Vagina (tissue), 2 donors: ENCODE measurements at regions not wholly inside any gene's neighbourhood (a gene's known extent, or its start where the extent isn't known, plus 50 kb on each side); places are given as distances from the start of the nearest gene placed in this dataset.

Experiments
- DNase-seq, 2 donors: peaks; one replicate each; pipeline ENCODE4 v3.0.0-alpha.2; 2017; ENCODE audit errors: extremely low spot score in 2 of 2
- H3K27ac ChIP-seq: fragments of 200-600 bp; sonication (generic); one replicate; pipeline ENCODE4 v1.5.1; 2019
- H3K27me3 ChIP-seq: fragments of 200-600 bp; sonication (generic); one replicate; pipeline ENCODE4 v1.5.1; 2019
- H3K36me3 ChIP-seq, 2 donors: fragments of 200-600 bp; sonication (generic); one replicate each; pipeline ENCODE4 v1.5.1; 2017 to 2019
- H3K4me1 ChIP-seq: fragments of 200-600 bp; sonication (generic); one replicate; pipeline ENCODE4 v1.5.1; 2019
- H3K4me3 ChIP-seq, 2 donors: fragments of 200-600 bp; sonication (generic); 1 replicate in 1 of 2; 2 replicates in 1 of 2; pipeline ENCODE4 v1.5.1; 2016 to 2019
- H3K9me3 ChIP-seq: fragments of 200-600 bp; sonication (generic); one replicate; pipeline ENCODE4 v1.5.1; 2019
- CTCF ChIP-seq, 3 experiments: fragments of 450-650 bp in 2 of 3; fragments of 200-600 bp in 1 of 3; sonication (generic) in 1 of 3; IDR thresholded peaks; one replicate each; pipeline ENCODE4 v1.5.1; 2017 to 2019; ENCODE audit warnings: antibody characterized with exemption in 3 of 3, mild to moderate bottlenecking in 2 of 3, moderate library complexity in 2 of 3
- POLR2A ChIP-seq, 2 donors: fragments of 450-650 bp; IDR thresholded peaks; one replicate each; pipeline ENCODE4 v1.6.1; 2017; ENCODE audit warnings: antibody characterized with exemption in 2 of 2, mild to moderate bottlenecking in 2 of 2, moderate library complexity in 2 of 2
- POLR2AphosphoS5 ChIP-seq, 2 donors: sonication (generic); formaldehyde crosslinking; IDR thresholded peaks; one replicate each; pipeline ENCODE4 v1.9.0; 2017; ENCODE audit warnings: antibody characterized with exemption in 2 of 2, mild to moderate bottlenecking in 2 of 2, low read depth in 1 of 2; ENCODE audit not compliant: insufficient read depth in 1 of 2
- intact Hi-C: fragments of 100-400 bp; cut with DNase I; formaldehyde crosslinking; loops from one replicate; pipeline ENCODE4 v1.15.1; 2023

GRCh38 chr7:112554591-112554990 lies 73.8 kb downstream of the LSMEM1 start:
- TF ChIP-seq POLR2A (IDR thresholded peaks at IDR 0.05) (no peak), POLR2AphosphoS5 (IDR thresholded peaks at IDR 0.05; ENCODE audit: insufficient read depth in 1 of 2, low read depth in 1 of 2) (no peak), CTCF (IDR thresholded peaks at IDR 0.05) (no peak)
- Histone ChIP-seq H3K9me3 (no peaks in the 10 kb centered on the region), H3K36me3 (no peaks in the 10 kb centered on the region), H3K4me3 (no peak overlapping the region), H3K4me1 (no peaks in the 10 kb centered on the region), H3K27me3 (no peaks in the 10 kb centered on the region), H3K27ac (no peak overlapping the region)
- no peak for DNase-seq
- intact Hi-C loops = no loop called here

- DNase-seq = no peak
- H3K27ac ChIP-seq = no peak overlapping the region
- TF ChIP-seq POLR2A (IDR thresholded peaks at IDR 0.05) (no peak), POLR2AphosphoS5 (IDR thresholded peaks at IDR 0.05; ENCODE audit: insufficient read depth in 1 of 2, low read depth in 1 of 2) (no peak), CTCF (IDR thresholded peaks at IDR 0.05) (no peak)
Observed at GRCh38 chr7:112556633-112557032, 75.8 kb downstream of the LSMEM1 start.

GRCh38 chr7:112566442-112567324 lies 85.9 kb downstream of the LSMEM1 start:
- H3K27ac ChIP-seq = no peak overlapping the region
- peaks cover 8% of the 10 kb centered on the region for H3K4me1 ChIP-seq
- H3K9me3 ChIP-seq = no peaks in the 10 kb centered on the region
- H3K4me3 ChIP-seq = no peak overlapping the region
- intact Hi-C loops = loop anchor here (10.0 kb wide), 1 partner anchor 848 kb away; no protein-coding TSS in a partner anchor
- no peaks in the 10 kb centered on the region for H3K27me3 ChIP-seq
- H3K36me3 ChIP-seq = no peaks in the 10 kb centered on the region
- TF ChIP-seq POLR2A (IDR thresholded peaks at IDR 0.05) (no peak), POLR2AphosphoS5 (IDR thresholded peaks at IDR 0.05; ENCODE audit: insufficient read depth in 1 of 2, low read depth in 1 of 2) (no peak), CTCF (IDR thresholded peaks at IDR 0.05) (no peak)
- DNase-seq = no peak

More at GRCh38 chr7:112556633-112557032, 75.8 kb downstream of the LSMEM1 start:
- intact Hi-C loops = no loop called here
- Histone ChIP-seq H3K27me3 (no peaks in the 10 kb centered on the region), H3K36me3 (no peaks in the 10 kb centered on the region), H3K4me1 (no peaks in the 10 kb centered on the region), H3K9me3 (no peaks in the 10 kb centered on the region), H3K4me3 (no peak overlapping the region)

- Histone ChIP-seq H3K9me3 (no peaks in the 10 kb centered on the region), H3K36me3 (no peaks in the 10 kb centered on the region), H3K4me3 (no peak overlapping the region), H3K27me3 (no peaks in the 10 kb centered on the region), H3K4me1 (peaks cover 8% of the 10 kb centered on the region), H3K27ac (no peak overlapping the region)
- no peak for TF ChIP-seq CTCF (IDR thresholded peaks at IDR 0.05)
- TF ChIP-seq POLR2AphosphoS5 (IDR thresholded peaks at IDR 0.05; ENCODE audit: insufficient read depth in 1 of 2, low read depth in 1 of 2) = no peak
- no peak for TF ChIP-seq POLR2A (IDR thresholded peaks at IDR 0.05)
- intact Hi-C loops = loop anchor here (10.0 kb wide), 1 partner anchor 847 kb away; no protein-coding TSS in a partner anchor
- no peak for DNase-seq
Observed at GRCh38 chr7:112567388-112567787, 86.6 kb downstream of the LSMEM1 start.
